H1 (cell line): ENCODE measurements at regions not wholly inside any gene's neighbourhood (a gene's known extent, or its start where the extent isn't known, plus 50 kb on each side); places are given as distances from the start of the nearest gene placed in this dataset.

Source experiments
- BRCA1 ChIP-seq: IDR thresholded peaks from 2 replicates; pipeline ENCODE4 v1.6.1; 2012; ENCODE audit warnings: low read depth, low read length, improper control_type of control experiment
- CHD7 ChIP-seq: fragments of 300-600 bp; sonication (generic); IDR thresholded peaks from 2 replicates; pipeline ENCODE4 v1.7.1; 2012; ENCODE audit warnings: low read length, moderate library complexity, mild to moderate bottlenecking, inconsistent platforms; ENCODE audit not compliant: insufficient replicate concordance
- CTBP2 ChIP-seq: IDR thresholded peaks from 2 replicates; pipeline ENCODE4 v1.7.0; 2011; ENCODE audit warnings: borderline replicate concordance, mild to moderate bottlenecking, moderate library complexity, mixed read lengths, low read length; ENCODE audit not compliant: insufficient read depth, insufficient read length
- GTF2F1 ChIP-seq: IDR thresholded peaks from 2 replicates; pipeline ENCODE4 v1.6.1; 2012; ENCODE audit warnings: low read depth, low read length, improper control_type of control experiment, borderline replicate concordance
- NANOG ChIP-seq: IDR thresholded peaks from 2 replicates; pipeline ENCODE4 v1.6.1; 2011; ENCODE audit warnings: low read length, low read depth, mild to moderate bottlenecking, inconsistent platforms; ENCODE audit not compliant: insufficient read depth, poor library complexity, severe bottlenecking
- POLR2A ChIP-seq, 2 experiments: IDR thresholded peaks; 1 replicate in 1 of 2; 2 replicates in 1 of 2; pipeline ENCODE4 v1.6.1; 2011; ENCODE audit warnings: low read depth in 2 of 2, low read length in 2 of 2, mild to moderate bottlenecking in 2 of 2; ENCODE audit errors: control extremely low read depth in 1 of 2
- POLR2AphosphoS5 ChIP-seq: IDR thresholded peaks from 2 replicates; pipeline ENCODE4 v1.6.1; 2011; ENCODE audit warnings: low read depth, low read length
- RXRA ChIP-seq: IDR thresholded peaks from 2 replicates; pipeline ENCODE4 v1.6.1; 2011; ENCODE audit warnings: low read depth, mild to moderate bottlenecking, low read length, moderate library complexity; ENCODE audit not compliant: insufficient read depth
- SAP30 ChIP-seq: fragments of 300-600 bp; sonication (generic); IDR thresholded peaks from 2 replicates; pipeline ENCODE4 v1.7.1; 2012; ENCODE audit warnings: low read length, moderate library complexity, mild to moderate bottlenecking, inconsistent platforms; ENCODE audit not compliant: insufficient read depth, insufficient replicate concordance
- SP1 ChIP-seq: IDR thresholded peaks from 2 replicates; pipeline ENCODE4 v1.6.1; 2011; ENCODE audit warnings: low read depth, low read length
- SUZ12 ChIP-seq: fragments of 200-600 bp; sonication (generic); IDR thresholded peaks from 2 replicates; pipeline ENCODE4 v1.6.1; 2012; ENCODE audit warnings: mild to moderate bottlenecking, inconsistent platforms, low read length, moderate library complexity, mixed read lengths

- TF ChIP-seq CHD7 (no peak), SAP30 (no peak), POLR2A (IDR thresholded peaks at IDR 0.05; ENCODE audit: control extremely low read depth in 1 of 2, low read depth in 2 of 2, low read length in 2 of 2) (no peak), CTBP2 (no peak), GTF2F1 (no peak), SUZ12 (no peak), BRCA1 (no peak), RXRA (no peak), NANOG (no peak), POLR2AphosphoS5 (no peak), SP1 (no peak)
Measured at GRCh38 chr11:41989823-41990380, 530.5 kb upstream of the LRRC4C start (continued).
